Activated T-helper 9 cell treated with anti-CD3 and anti-CD28 coated beads, Interleukin-2, amount 50 U/mL, for 16 hours (primary cell): ENCODE measurements at regions not wholly inside any gene's neighbourhood (a gene's known extent, or its start where the extent isn't known, plus 50 kb on each side); places are given as distances from the start of the nearest gene placed in this dataset.
"Not testable (repeated sequence)": the region's sequence is repeated elsewhere in the genome, so short reads cannot be mapped to it uniquely, and the experiment has no call there.

ENCODE experiments used
- DNase-seq: peaks from one replicate; pipeline ENCODE4 v3.0.0-alpha.2; 2020; ENCODE audit warnings: low read depth

GRCh38 chr3:43236008-43236407 lies 50.3 kb upstream of the SNRK start:
- DNase-seq = no peak

GRCh38 chr3:43233062-43233461 lies 53.3 kb upstream of the SNRK start:
- no peak for DNase-seq

GRCh38 chr3:43231276-43232000 lies 54.9 kb upstream of the SNRK start:
- DNase-seq = no peak

DNA sequence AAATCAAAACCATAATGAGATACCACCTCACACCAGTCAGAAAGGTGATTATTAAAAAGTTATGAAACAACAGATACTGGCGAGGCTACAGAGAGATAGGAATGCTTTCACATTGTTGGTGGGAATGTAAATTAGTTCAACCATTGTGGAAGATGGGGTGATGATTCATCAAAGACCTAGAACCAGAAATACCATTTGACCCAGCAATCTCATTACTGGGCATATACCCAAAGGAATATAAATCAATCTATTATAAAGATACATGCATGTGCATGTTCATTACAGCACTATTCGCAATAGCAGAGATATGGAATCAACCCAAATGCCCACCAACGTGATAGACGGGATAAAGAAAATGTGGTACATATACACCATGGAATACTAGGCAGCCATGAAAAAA lies 56.5 kb upstream of the SNRK start:
- not testable (repeated sequence) for DNase-seq

- DNase-seq = not testable (repeated sequence)
Observed at GRCh38 chr3:43227685-43228084, 58.7 kb upstream of the SNRK start.

GRCh38 chr3:43224405-43225073 lies 61.8 kb upstream of the SNRK start:
- no peak for DNase-seq

- no peak for DNase-seq
Observed at GRCh38 chr3:43223670-43224364, 62.5 kb upstream of the SNRK start.

DNA sequence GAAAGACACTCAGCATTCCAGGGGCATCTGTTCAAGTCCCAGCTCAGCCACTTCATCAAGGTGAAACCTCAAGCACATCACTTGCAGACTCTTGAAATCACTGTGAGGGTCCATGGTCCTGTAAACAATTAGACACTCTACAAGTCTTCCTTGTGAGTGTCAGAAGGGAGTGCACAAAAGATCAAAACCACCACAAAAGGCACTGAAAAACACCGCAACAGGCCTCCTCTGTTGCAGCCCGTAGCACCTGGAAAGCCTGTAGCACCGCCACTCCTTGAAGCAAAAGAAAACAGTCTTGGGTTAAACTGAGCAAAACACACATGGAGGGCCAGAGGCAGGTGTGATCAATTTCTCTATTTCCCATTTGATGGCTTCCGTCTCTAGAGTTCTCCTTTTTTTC lies 63.8 kb upstream of the SNRK start:
- no peak for DNase-seq

DNA sequence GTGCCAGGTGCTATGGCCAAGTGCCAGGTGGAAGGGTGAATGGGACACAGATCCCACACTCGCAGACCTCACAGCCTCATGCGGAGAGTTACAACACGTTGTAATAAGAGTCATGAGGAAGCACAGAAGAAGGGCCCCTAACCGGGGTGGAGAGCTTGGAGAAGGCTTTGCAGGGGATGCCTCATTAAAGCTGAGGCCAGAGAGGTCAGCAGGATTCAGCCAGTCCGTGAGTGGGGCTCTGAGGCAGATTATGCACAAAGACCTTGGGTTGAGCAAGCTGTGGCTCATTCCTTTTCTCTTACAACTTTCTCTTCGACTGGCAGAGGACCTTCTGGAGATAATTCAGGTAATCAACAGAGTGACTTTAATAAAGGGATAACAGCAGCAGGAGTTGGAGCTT lies 65.3 kb upstream of the SNRK start:
- DNase-seq = no peak

DNA sequence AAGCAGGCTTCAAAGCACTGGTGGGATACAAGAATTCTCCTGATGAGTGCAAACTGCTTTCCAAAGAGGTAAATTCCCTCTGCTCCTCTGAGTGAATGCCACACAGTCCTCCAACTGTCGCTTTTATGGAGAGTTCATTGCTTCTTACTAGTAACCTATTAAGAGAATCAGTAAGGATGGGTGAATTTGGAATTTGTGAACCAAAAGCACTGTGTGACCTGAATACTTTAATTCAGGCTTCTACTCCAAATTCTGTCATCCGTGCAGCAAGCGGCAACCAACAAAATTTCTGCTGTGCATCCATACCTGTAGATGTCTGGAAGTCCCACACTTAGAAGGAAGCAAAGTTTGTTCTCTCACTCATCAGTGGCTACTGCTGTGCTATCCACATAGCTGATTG lies 66.7 kb upstream of the SNRK start:
- no peak for DNase-seq

GRCh38 chr3:43218921-43219320 lies 67.4 kb upstream of the SNRK start:
- no peak for DNase-seq

DNA sequence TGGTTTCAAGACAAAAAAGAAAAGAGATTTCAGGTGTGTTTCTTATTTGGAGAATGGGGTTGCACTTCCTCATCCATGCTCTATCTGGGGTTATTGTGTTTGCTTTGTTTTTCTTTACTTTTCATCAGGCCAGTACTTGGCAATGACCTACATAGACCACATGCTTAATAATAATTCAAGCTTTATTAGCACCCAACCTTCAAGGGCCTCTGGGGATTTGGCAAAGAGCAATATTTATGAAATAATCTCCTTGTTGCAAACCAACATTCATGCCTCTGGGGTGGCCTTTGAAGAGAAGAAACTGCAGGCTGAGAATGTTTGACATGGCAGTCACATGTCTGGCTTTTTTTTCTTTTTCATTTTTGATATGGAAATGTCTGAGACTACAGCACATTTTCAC lies 68.2 kb upstream of the SNRK start:
- no peak for DNase-seq

DNA sequence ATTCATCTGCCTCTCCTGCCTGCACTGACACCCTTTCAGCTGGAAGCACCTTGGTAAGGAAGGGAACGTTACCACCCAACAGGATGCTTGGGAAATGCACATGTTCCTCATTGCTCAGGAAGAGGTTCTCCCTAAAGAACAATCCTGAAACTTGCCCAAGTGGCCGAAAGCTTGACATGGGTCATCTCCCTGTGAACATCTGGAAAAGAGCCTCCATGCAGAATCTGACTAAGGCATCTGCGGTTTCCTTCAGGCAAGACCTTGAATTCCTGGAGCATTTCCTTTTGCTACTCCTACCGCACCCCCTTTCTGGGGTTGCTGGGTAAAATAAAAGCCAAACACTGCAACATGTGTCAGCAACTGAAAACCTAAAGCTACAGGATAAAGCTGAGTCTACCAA lies 68.7 kb upstream of the SNRK start:
- no peak for DNase-seq

DNA sequence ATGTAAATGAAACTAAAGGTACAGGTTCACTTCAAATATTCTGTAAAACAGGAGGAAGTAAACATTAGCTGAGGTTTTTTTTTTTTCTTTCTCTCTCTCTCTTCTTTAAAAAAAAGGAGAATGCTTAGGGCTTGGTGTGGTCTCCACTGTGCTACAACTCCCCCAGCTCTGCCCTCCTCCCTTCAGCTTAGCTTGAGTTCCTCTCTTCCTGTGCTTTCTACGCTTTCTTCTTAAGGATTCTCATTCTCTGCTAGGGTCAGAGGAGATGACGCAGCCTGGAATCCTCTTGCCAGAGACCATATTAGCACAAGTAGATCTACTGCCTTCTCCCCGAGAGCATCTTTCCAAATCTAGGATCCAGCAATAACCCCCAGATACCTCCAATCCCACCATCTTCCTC lies 69.1 kb upstream of the SNRK start:
- no peak for DNase-seq

- no peak for DNase-seq
Observed at GRCh38 chr3:43215663-43216275, 70.6 kb upstream of the SNRK start.

DNA sequence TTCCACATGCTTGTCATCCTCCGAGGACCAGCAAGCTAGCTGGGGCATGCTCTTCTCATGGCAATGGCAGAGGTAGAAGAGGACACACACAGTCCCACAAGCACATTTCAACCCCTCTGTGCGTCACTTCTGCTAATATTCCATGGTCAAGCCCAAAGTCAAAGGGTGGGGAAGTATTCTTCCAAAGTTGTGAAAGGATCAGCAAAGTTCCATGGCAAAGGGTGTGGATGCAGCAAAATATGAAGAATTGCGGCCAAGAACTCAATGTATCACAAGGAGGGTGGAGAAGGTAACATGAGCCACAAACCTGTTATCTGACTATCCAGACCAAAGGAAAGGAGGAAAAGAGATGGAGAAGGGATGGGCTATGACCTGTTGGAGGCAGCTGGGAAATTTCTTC lies 71.2 kb upstream of the SNRK start:
- DNase-seq = no peak

- DNase-seq = no peak
Observed at GRCh38 chr3:43214616-43215015, 71.7 kb upstream of the SNRK start.

GRCh38 chr3:43213631-43214030 lies 72.7 kb upstream of the SNRK start:
- DNase-seq = no peak

GRCh38 chr3:43212914-43213611 lies 73.3 kb upstream of the SNRK start:
- no peak for DNase-seq

DNA sequence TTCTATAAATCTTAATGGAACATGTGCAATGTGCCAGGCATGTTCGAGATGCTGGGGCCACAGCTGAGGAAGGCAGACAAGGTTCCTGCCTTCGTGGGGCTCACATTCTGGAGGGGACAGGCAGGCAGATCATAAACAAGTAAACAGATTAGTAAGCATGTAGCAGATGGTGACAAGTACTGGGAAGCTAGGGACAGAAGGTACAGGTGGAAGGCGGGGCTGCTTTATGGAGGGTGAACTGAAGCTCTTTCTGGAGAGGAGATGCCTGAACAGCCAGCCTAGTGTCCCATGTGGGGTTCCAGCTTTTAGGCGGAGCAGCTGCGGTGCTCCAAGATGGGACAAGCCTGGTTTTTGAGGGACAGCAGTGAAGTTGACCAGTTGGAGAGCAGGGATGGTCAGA lies 74.7 kb upstream of the SNRK start:
- DNase-seq = no peak

DNA sequence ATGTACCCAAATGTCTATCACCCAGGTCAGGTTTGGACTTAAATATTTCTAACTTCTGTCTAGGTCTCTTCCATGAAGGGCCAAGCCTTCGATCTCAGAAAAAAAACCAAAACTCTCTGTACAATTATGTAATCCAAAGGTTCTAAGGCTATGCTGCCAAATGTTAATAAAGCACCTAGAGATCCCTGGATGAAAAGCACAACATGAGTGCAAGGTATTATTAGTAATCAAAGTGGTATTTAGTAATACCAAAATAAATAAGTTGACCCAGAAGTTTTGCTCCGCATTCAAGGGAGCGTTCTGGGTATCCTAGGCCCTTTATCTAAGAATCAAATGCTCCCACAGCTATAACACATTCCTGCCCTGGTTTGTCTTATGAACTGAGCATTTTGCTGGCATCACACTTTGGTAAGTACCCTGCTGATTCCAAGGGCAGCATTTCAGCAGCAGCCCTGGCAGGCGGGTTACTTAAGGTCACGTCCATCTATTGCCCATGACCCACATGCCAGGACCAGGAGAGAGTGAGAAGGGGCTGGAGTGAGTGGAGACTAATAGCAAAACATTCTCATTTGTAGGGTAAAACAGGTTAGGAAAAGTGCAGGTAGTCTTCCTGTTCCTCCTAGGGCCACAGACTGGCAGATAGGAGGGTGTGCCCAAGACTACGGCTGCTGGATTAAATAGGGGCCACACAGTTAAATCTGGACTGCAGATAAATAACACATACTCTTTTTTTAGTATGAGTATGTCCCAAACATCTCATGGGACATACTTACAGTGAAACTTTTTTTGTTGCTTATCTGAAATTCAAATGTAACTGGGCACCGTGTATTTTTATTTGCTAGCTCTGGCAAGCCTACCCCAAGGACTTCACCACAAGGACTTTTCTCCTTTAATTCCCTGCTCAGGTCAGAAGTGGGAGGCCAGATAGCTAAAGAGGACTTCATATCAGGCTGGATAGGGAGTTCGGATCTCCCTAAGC lies 76.0 kb upstream of the SNRK start:
- DNase-seq = no peak
